ENCODE measurements at regions not wholly inside any gene's neighbourhood (a gene's known extent, or its start where the extent isn't known, plus 50 kb on each side); places are given as distances from the start of the nearest gene placed in this dataset.

GRCh38 chr7:96598421-96598820, 111.2 kb downstream of the SEM1 start:
- DNase-seq (ENCODE audit: low spot score) = no peak
- H3K4me1 ChIP-seq (ENCODE audit: control insufficient read depth in 4 of 4, insufficient read depth in 4 of 4, low read length in 3 of 4) = peaks cover 0 to 18% (median 5%) of the 10 kb centered on the region in 4 donors
- TF ChIP-seq GABPA (IDR thresholded peaks at IDR 0.05 in 1 of 2, conservative IDR thresholded peaks at IDR 0.05 in 1 of 2) (no peak), EGR1 (IDR thresholded peaks at IDR 0.05; ENCODE audit: low read depth in 2 of 2) (no peak), HNF4G (IDR thresholded peaks at IDR 0.05) (no peak), NR2F2 (IDR thresholded peaks at IDR 0.05) (no peak), ZBTB33 (IDR thresholded peaks at IDR 0.05) (no peak), HNF4A (conservative IDR thresholded peaks at IDR 0.05) (no peak), FOXA1 (IDR thresholded peaks at IDR 0.05) (no peak), RXRA (IDR thresholded peaks at IDR 0.05) (no peak), TAF1 (conservative IDR thresholded peaks at IDR 0.05) (no peak), ATF3 (IDR thresholded peaks at IDR 0.05) (no peak), FOXA2 (IDR thresholded peaks at IDR 0.05) (no peak), RAD21 (IDR thresholded peaks at IDR 0.05) (no peak), YY1 (IDR thresholded peaks at IDR 0.05) (no peak), JUND (IDR thresholded peaks at IDR 0.05) (no peak), SP1 (IDR thresholded peaks at IDR 0.05) (no peak)
- TF ChIP-seq, protein P1, sequence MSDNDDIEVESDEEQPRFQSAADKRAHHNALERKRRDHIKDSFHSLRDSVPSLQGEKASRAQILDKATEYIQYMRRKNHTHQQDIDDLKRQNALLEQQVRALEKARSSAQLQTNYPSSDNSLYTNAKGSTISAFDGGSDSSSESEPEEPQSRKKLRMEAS (IDR thresholded peaks at IDR 0.05) = no peak
- TF ChIP-seq, protein P2, sequence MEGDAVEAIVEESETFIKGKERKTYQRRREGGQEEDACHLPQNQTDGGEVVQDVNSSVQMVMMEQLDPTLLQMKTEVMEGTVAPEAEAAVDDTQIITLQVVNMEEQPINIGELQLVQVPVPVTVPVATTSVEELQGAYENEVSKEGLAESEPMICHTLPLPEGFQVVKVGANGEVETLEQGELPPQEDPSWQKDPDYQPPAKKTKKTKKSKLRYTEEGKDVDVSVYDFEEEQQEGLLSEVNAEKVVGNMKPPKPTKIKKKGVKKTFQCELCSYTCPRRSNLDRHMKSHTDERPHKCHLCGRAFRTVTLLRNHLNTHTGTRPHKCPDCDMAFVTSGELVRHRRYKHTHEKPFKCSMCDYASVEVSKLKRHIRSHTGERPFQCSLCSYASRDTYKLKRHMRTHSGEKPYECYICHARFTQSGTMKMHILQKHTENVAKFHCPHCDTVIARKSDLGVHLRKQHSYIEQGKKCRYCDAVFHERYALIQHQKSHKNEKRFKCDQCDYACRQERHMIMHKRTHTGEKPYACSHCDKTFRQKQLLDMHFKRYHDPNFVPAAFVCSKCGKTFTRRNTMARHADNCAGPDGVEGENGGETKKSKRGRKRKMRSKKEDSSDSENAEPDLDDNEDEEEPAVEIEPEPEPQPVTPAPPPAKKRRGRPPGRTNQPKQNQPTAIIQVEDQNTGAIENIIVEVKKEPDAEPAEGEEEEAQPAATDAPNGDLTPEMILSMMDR (IDR thresholded peaks at IDR 0.05; ENCODE audit: low read depth, low read length, missing input control) = no peak
- TF ChIP-seq, protein P3, sequence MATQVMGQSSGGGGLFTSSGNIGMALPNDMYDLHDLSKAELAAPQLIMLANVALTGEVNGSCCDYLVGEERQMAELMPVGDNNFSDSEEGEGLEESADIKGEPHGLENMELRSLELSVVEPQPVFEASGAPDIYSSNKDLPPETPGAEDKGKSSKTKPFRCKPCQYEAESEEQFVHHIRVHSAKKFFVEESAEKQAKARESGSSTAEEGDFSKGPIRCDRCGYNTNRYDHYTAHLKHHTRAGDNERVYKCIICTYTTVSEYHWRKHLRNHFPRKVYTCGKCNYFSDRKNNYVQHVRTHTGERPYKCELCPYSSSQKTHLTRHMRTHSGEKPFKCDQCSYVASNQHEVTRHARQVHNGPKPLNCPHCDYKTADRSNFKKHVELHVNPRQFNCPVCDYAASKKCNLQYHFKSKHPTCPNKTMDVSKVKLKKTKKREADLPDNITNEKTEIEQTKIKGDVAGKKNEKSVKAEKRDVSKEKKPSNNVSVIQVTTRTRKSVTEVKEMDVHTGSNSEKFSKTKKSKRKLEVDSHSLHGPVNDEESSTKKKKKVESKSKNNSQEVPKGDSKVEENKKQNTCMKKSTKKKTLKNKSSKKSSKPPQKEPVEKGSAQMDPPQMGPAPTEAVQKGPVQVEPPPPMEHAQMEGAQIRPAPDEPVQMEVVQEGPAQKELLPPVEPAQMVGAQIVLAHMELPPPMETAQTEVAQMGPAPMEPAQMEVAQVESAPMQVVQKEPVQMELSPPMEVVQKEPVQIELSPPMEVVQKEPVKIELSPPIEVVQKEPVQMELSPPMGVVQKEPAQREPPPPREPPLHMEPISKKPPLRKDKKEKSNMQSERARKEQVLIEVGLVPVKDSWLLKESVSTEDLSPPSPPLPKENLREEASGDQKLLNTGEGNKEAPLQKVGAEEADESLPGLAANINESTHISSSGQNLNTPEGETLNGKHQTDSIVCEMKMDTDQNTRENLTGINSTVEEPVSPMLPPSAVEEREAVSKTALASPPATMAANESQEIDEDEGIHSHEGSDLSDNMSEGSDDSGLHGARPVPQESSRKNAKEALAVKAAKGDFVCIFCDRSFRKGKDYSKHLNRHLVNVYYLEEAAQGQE (IDR thresholded peaks at IDR 0.05) = no peak
- H3K36me3 ChIP-seq (ENCODE audit: control insufficient read depth in 4 of 4, insufficient read depth in 3 of 4, low read depth in 1 of 4, low read length in 3 of 4) = no peaks in the 10 kb centered on the region
- no peak overlapping the region for H3K9ac ChIP-seq (ENCODE audit: low read depth in 1 of 2, low read length in 2 of 2)
- no peak overlapping the region for H3K27ac ChIP-seq (ENCODE audit: low read depth in 1 of 2, low read length in 2 of 2)
- no peaks in the 10 kb centered on the region for H3K9me3 ChIP-seq (ENCODE audit: control insufficient read depth in 4 of 4, low read length in 3 of 4)
- no peak overlapping the region for H3K4me3 ChIP-seq (ENCODE audit: low read depth in 1 of 3, low read length in 3 of 3)
- H3K27me3 ChIP-seq (ENCODE audit: control insufficient read depth in 4 of 4, insufficient read depth in 4 of 4, low read length in 3 of 4) = no peaks in the 10 kb centered on the region
- WGBS = 81% methylated on average over 1 of the region's 1 CpG

All from liver (tissue), 8 donors.